ENCODE measurements at regions not wholly inside any gene's neighbourhood (a gene's known extent, or its start where the extent isn't known, plus 50 kb on each side); places are given as distances from the start of the nearest gene placed in this dataset.

GRCh38 chr3:161444694-161445077 is 51.9 kb upstream of the OTOL1 start:
- Histone ChIP-seq H3K4me3 (ENCODE audit: low read depth in 2 of 2, low read length in 2 of 2) (no peak overlapping the region), H3K4me1 (ENCODE audit: control insufficient read depth, insufficient read depth, low read length) (no peaks in the 10 kb centered on the region), H3K27ac (ENCODE audit: low read length) (no peak overlapping the region), H3K27me3 (ENCODE audit: control insufficient read depth, insufficient read depth, low read length) (no peaks in the 10 kb centered on the region), H3K36me3 (ENCODE audit: control insufficient read depth, insufficient read depth, low read length) (no peaks in the 10 kb centered on the region), H3K9me3 (ENCODE audit: control insufficient read depth, insufficient read depth, low read depth, low read length) (no peaks in the 10 kb centered on the region)
- ChIA-PET CTCF (no interaction called here), POLR2A (no interaction called here)
- in situ Hi-C loops (cut with HindIII; ENCODE audit: low pct_unique_long_range_greater_than_20kb, low sequenced_read_pairs) = no loop called here
- BruUV-seq (replicated peaks) = no TSS peak
- ATAC-seq (no peak), DNase-seq (ENCODE audit: low read depth, low spot score) (no peak)
- TF ChIP-seq CTCF (IDR thresholded peaks at IDR 0.05) = no peak
- TF ChIP-seq TCF7L2 (IDR thresholded peaks at IDR 0.05; ENCODE audit: low read depth, low read length) = no peak
- TF ChIP-seq SIN3A (IDR thresholded peaks at IDR 0.05; ENCODE audit: borderline replicate concordance, insufficient read depth, low read depth, low read length) = no peak
- no peak for TF ChIP-seq POLR2AphosphoS5 (IDR thresholded peaks at IDR 0.05; ENCODE audit: low read depth, low read length)
- TF ChIP-seq REST (IDR thresholded peaks at IDR 0.05; ENCODE audit: insufficient read depth in 1 of 2, low read depth in 2 of 2, low read length in 1 of 2) = no peak
- intact Hi-C loops (cut with micrococcal nuclease; ENCODE audit: unreplicated experiment) = no loop called here

- H3K4me1 ChIP-seq (ENCODE audit: control insufficient read depth, insufficient read depth, low read length) = no peaks in the 10 kb centered on the region
- H3K36me3 ChIP-seq (ENCODE audit: control insufficient read depth, insufficient read depth, low read length) = no peaks in the 10 kb centered on the region
- intact Hi-C loops (cut with micrococcal nuclease; ENCODE audit: unreplicated experiment) (no loop called here), in situ Hi-C loops (cut with HindIII; ENCODE audit: low pct_unique_long_range_greater_than_20kb, low sequenced_read_pairs) (no loop called here)
- DNase-seq (ENCODE audit: low read depth, low spot score) = no peak
- no peak overlapping the region for H3K27ac ChIP-seq (ENCODE audit: low read length)
- no peaks in the 10 kb centered on the region for H3K9me3 ChIP-seq (ENCODE audit: control insufficient read depth, insufficient read depth, low read depth, low read length)
- TF ChIP-seq SIN3A (IDR thresholded peaks at IDR 0.05; ENCODE audit: borderline replicate concordance, insufficient read depth, low read depth, low read length) (no peak), CTCF (IDR thresholded peaks at IDR 0.05) (no peak), TCF7L2 (IDR thresholded peaks at IDR 0.05; ENCODE audit: low read depth, low read length) (no peak), REST (IDR thresholded peaks at IDR 0.05; ENCODE audit: insufficient read depth in 1 of 2, low read depth in 2 of 2, low read length in 1 of 2) (no peak), POLR2AphosphoS5 (IDR thresholded peaks at IDR 0.05; ENCODE audit: low read depth, low read length) (no peak)
- no peak overlapping the region for H3K4me3 ChIP-seq (ENCODE audit: low read depth in 2 of 2, low read length in 2 of 2)
- H3K27me3 ChIP-seq (ENCODE audit: control insufficient read depth, insufficient read depth, low read length) = no peaks in the 10 kb centered on the region
- no TSS peak for BruUV-seq (replicated peaks)
- CTCF ChIA-PET = interaction anchor here (0.7 kb wide), 1 partner anchor 18 kb away, joined by 3 read pairs; no protein-coding TSS in a partner anchor
- POLR2A ChIA-PET = no interaction called here
- ATAC-seq = no peak
These were observed 52.5 kb upstream of the OTOL1 start for GRCh38 chr3:161443921-161444693.
